SK-N-SH treated with all-trans-retinoic acid at 6 μM for 48 hours (cell line): ENCODE measurements at regions not wholly inside any gene's neighbourhood (a gene's known extent, or its start where the extent isn't known, plus 50 kb on each side); places are given as distances from the start of the nearest gene placed in this dataset.

Source experiments
- PPARA ChIP-seq: fragments of 250-450 bp; sonication (Bioruptor Pico); IDR thresholded peaks from 2 replicates; pipeline ENCODE4 v1.5.0; 2020; ENCODE audit warnings: mild to moderate bottlenecking, borderline replicate concordance
- TCF4 ChIP-seq: fragments of 250-450 bp; sonication (Bioruptor Pico); IDR thresholded peaks from 2 replicates; pipeline ENCODE4 v1.8.0; 2021; ENCODE audit warnings: mild to moderate bottlenecking, moderate library complexity, borderline replicate concordance
- ZNF565 ChIP-seq: fragments of 450-650 bp; formaldehyde crosslinking; conservative IDR thresholded peaks from 2 replicates; pipeline ENCODE4 v1.5.0; 2020; ENCODE audit warnings: low read depth, mild to moderate bottlenecking, moderate library complexity

- no peak for TF ChIP-seq TCF4 (CRISPR knock-in tag)
- TF ChIP-seq PPARA (CRISPR knock-in tag), result no peak
- TF ChIP-seq ZNF565 (CRISPR knock-in tag), result no peak
Measured at GRCh38 chr2:35168351-35168750, 1187.2 kb upstream of the CRIM1 start.
